HG02943 (cell line): ENCODE measurements at regions not wholly inside any gene's neighbourhood (a gene's known extent, or its start where the extent isn't known, plus 50 kb on each side); places are given as distances from the start of the nearest gene placed in this dataset.

Experiments used
- ATAC-seq: cut with Tn5 transposase; IDR thresholded peaks from one replicate; pipeline ENCODE4 v1.9.1; 2021; ENCODE audit warnings: mild to moderate bottlenecking, low read depth, moderate library complexity; ENCODE audit not compliant: unreplicated experiment

- ATAC-seq, result no peak
Observed at GRCh38 chr16:17619261-17619660, 148.5 kb upstream of the XYLT1 start.

GRCh38 chr16:17617021-17617552 lies 146.3 kb upstream of the XYLT1 start:
- no peak for ATAC-seq

GRCh38 chr16:17612336-17612735 lies 141.6 kb upstream of the XYLT1 start:
- ATAC-seq, result no peak

GRCh38 chr16:17607609-17608008 lies 136.8 kb upstream of the XYLT1 start:
- ATAC-seq, result no peak

GRCh38 chr16:17607075-17607509 lies 136.3 kb upstream of the XYLT1 start:
- no peak for ATAC-seq

GRCh38 chr16:17606460-17606859 lies 135.7 kb upstream of the XYLT1 start:
- ATAC-seq, result no peak

- no peak for ATAC-seq
Observed at GRCh38 chr16:17605784-17606183, 135.0 kb upstream of the XYLT1 start.

GRCh38 chr16:17603626-17604025 lies 132.9 kb upstream of the XYLT1 start:
- ATAC-seq, result no peak

GRCh38 chr16:17602678-17603077 lies 131.9 kb upstream of the XYLT1 start:
- no peak for ATAC-seq

GRCh38 chr16:17598968-17599367 lies 128.2 kb upstream of the XYLT1 start:
- no peak for ATAC-seq

- no peak for ATAC-seq
Observed at GRCh38 chr16:17591655-17592405, 121.1 kb upstream of the XYLT1 start.

- ATAC-seq, result no peak
Observed at GRCh38 chr16:17590711-17591654, 120.2 kb upstream of the XYLT1 start.

- ATAC-seq, result no peak
Observed at GRCh38 chr16:17589898-17590297, 119.1 kb upstream of the XYLT1 start.

GRCh38 chr16:17585449-17586074 lies 114.8 kb upstream of the XYLT1 start:
- ATAC-seq, result no peak

- no peak for ATAC-seq
Observed at GRCh38 chr16:17578981-17579874, 108.5 kb upstream of the XYLT1 start.

GRCh38 chr16:17574256-17574655 lies 103.5 kb upstream of the XYLT1 start:
- ATAC-seq, result no peak

- no peak for ATAC-seq
Observed at GRCh38 chr16:17572145-17572544, 101.4 kb upstream of the XYLT1 start.

- no peak for ATAC-seq
Observed at GRCh38 chr16:17571499-17572093, 100.8 kb upstream of the XYLT1 start.

GRCh38 chr16:17568239-17568638 lies 97.5 kb upstream of the XYLT1 start:
- ATAC-seq, result no peak
